GM23248 (cell line): ENCODE measurements at regions not wholly inside any gene's neighbourhood (a gene's known extent, or its start where the extent isn't known, plus 50 kb on each side); places are given as distances from the start of the nearest gene placed in this dataset.

Experiments
- DNase-seq: peaks from one replicate; pipeline ENCODE4 v3.0.0-alpha.2; 2015
- H2AFZ ChIP-seq: fragments of 200-600 bp; sonication (generic); 2 replicates; pipeline ENCODE4 v1.6.1; 2016; ENCODE audit warnings: antibody characterized with exemption
- H3F3A ChIP-seq: fragments of 200-600 bp; sonication (generic); 2 replicates; pipeline ENCODE4 v1.6.1; 2016; ENCODE audit warnings: mild to moderate bottlenecking, antibody characterized with exemption, mixed run types; ENCODE audit not compliant: insufficient read depth
- H3K27ac ChIP-seq: fragments of 200-600 bp; sonication (generic); 2 replicates; pipeline ENCODE4 v1.5.1; 2016; ENCODE audit warnings: mild to moderate bottlenecking
- H3K27me3 ChIP-seq: fragments of 200-600 bp; sonication (generic); replicated peaks from 2 replicates; pipeline ENCODE4 v1.6.1; 2016; ENCODE audit warnings: mild to moderate bottlenecking; ENCODE audit not compliant: insufficient read depth
- H3K36me3 ChIP-seq: fragments of 200-600 bp; sonication (generic); 2 replicates; pipeline ENCODE4 v1.6.1; 2016; ENCODE audit warnings: low read depth, mild to moderate bottlenecking
- H3K4me1 ChIP-seq: fragments of 200-600 bp; sonication (generic); 2 replicates; pipeline ENCODE4 v1.6.1; 2016; ENCODE audit warnings: mild to moderate bottlenecking; ENCODE audit not compliant: insufficient read depth
- H3K4me2 ChIP-seq: fragments of 200-600 bp; sonication (generic); one replicate; pipeline ENCODE4 v1.6.1; 2016; ENCODE audit warnings: mild to moderate bottlenecking; ENCODE audit not compliant: unreplicated experiment
- H3K4me3 ChIP-seq: fragments of 200-600 bp; sonication (generic); 2 replicates; pipeline ENCODE4 v1.5.1; 2016; ENCODE audit warnings: mild to moderate bottlenecking
- H3K79me2 ChIP-seq: fragments of 200-600 bp; sonication (generic); 2 replicates; pipeline ENCODE4 v1.6.1; 2016; ENCODE audit warnings: mild to moderate bottlenecking; ENCODE audit not compliant: insufficient read depth
- H3K9ac ChIP-seq: fragments of 200-600 bp; sonication (generic); 2 replicates; pipeline ENCODE4 v1.6.1; 2016; ENCODE audit warnings: mild to moderate bottlenecking
- H3K9me2 ChIP-seq: fragments of 200-600 bp; sonication (generic); 2 replicates; pipeline ENCODE4 v1.6.1; 2016; ENCODE audit warnings: mixed run types, mild to moderate bottlenecking, moderate library complexity; ENCODE audit not compliant: insufficient read depth
- H3K9me3 ChIP-seq: fragments of 200-600 bp; sonication (generic); one replicate; pipeline ENCODE4 v1.6.1; 2017; ENCODE audit warnings: low read depth
- H4K20me1 ChIP-seq: fragments of 200-600 bp; sonication (generic); 2 replicates; pipeline ENCODE4 v1.6.0; 2016; ENCODE audit not compliant: insufficient read depth
- EZH2 ChIP-seq: fragments of 200-600 bp; sonication (generic); IDR thresholded peaks from 2 replicates; pipeline ENCODE4 v1.6.1; 2018; ENCODE audit warnings: antibody characterized with exemption, mild to moderate bottlenecking; ENCODE audit not compliant: insufficient read depth, poor library complexity, severe bottlenecking
- EZH2phosphoT487 ChIP-seq: fragments of 200-600 bp; sonication (generic); IDR thresholded peaks from 2 replicates; pipeline ENCODE4 v1.6.1; 2018; ENCODE audit warnings: antibody characterized with exemption, moderate library complexity, mild to moderate bottlenecking, low read depth; ENCODE audit not compliant: insufficient read depth
- WGBS, 2 experiments: methylation state at CpG; one replicate each; pipeline ENCODE4 v1.1.6; 2015 to 2017; ENCODE audit warnings: low lambda C conversion rate in 2 of 2, low coverage in 1 of 2; ENCODE audit errors: missing lambda C conversion rate in 2 of 2; 5-methylcytosine and 5-hydroxymethylcytosine counted together
- in situ Hi-C: fragments of 300-500 bp; cut with MboI; formaldehyde crosslinking; loops from 2 replicates; pipeline ENCODE4 v1.15.0; 2020

DNA sequence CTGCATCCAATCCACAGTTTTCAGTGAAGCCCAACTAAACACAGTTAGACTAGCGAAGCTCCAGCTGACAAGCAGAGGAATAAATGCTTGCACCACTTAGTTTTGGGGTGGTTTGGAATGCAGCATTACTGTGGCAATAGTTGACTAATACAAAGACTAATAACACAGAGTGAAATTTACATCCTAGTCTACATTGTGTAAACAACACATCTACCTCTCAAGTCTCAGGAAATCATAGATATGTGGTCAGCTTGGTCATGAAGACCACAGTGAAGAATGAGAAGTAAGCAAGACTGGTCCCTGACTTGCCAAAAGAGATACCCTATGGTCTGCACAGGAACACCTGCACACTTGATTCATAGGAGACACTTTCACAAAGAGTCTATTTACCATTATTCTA, 155.1 kb upstream of the TANK start:
- Histone ChIP-seq H3F3A (0 out of 2 replicates have a peak, but pooled peaks cover 8% of the 10 kb centered on the region), H3K4me1 (0 out of 2 replicates have a peak, but pooled peaks cover 7% of the 10 kb centered on the region), H3K4me3 (no peak overlapping the region), H3K27ac (no peak overlapping the region), H3K27me3 (no peaks in the 10 kb centered on the region), H2AFZ (no peak overlapping the region), H3K9me2 (no peaks in the 10 kb centered on the region), H3K36me3 (no peaks in the 10 kb centered on the region), H3K9me3 (no peaks in the 10 kb centered on the region), H3K9ac (no peak overlapping the region), H3K4me2 (no peak overlapping the region), H4K20me1 (no peaks in the 10 kb centered on the region), H3K79me2 (no peaks in the 10 kb centered on the region)
- in situ Hi-C loops, result no loop called here
- 0% methylated on average over 1 of the region's 1 CpG for WGBS, 2 experiments
- TF ChIP-seq EZH2 (no peak), EZH2phosphoT487 (no peak)
- peak; percentile 45 for DNase-seq

GRCh38 chr2:161008311-161008710, 151.9 kb upstream of the TANK start:
- Histone ChIP-seq H3K79me2 (no peaks in the 10 kb centered on the region), H3K4me2 (no peak overlapping the region), H3K9ac (no peak overlapping the region), H3K9me3 (no peaks in the 10 kb centered on the region), H3F3A (0 out of 2 replicates have a peak, but pooled peaks cover 8% of the 10 kb centered on the region), H3K36me3 (no peaks in the 10 kb centered on the region), H3K27ac (no peak overlapping the region), H3K27me3 (no peaks in the 10 kb centered on the region), H3K9me2 (no peaks in the 10 kb centered on the region), H3K4me3 (no peak overlapping the region), H3K4me1 (0 out of 2 replicates have a peak, but pooled peaks cover 7% of the 10 kb centered on the region), H4K20me1 (no peaks in the 10 kb centered on the region), H2AFZ (no peak overlapping the region)
- 78 to 82% methylated on average over 3 of the region's 3 CpGs for WGBS, 2 experiments
- TF ChIP-seq EZH2phosphoT487, result no peak
- no peak for TF ChIP-seq EZH2
- no peak for DNase-seq
- in situ Hi-C loops, result no loop called here

DNA sequence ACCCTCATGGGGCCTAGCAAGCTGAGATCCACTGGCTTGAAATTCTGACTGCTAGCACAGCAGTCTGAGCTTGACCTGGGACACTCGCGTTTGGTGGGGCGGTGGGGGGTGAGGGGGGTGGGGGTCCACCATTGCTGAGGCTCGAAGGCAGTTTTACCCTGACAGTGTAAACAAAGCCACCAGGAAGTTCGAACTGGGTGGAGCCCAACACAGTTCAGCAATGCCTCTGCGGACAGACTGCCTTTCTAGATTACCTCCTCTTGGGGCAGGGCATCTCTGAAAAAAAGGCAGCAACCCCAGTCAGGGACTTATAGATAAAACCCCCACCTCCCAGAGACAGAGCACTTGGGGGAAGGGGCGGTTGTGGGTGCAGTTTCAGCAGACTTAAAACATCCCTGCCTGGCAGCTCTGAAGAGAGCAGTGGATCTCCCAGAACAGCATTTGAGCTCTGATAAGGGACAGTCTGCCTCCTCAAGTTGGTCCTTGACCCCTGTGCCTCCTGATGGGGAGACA, 149.7 kb upstream of the TANK start:
- TF ChIP-seq EZH2phosphoT487 (no peak), EZH2 (no peak)
- H3K9ac ChIP-seq, result no peak overlapping the region
- H3K79me2 ChIP-seq, result no peaks in the 10 kb centered on the region
- H3K36me3 ChIP-seq, result no peaks in the 10 kb centered on the region
- H3K27ac ChIP-seq, result no peak overlapping the region
- H3K27me3 ChIP-seq, result no peaks in the 10 kb centered on the region
- H3K9me2 ChIP-seq, result no peaks in the 10 kb centered on the region
- H3K9me3 ChIP-seq, result no peaks in the 10 kb centered on the region
- in situ Hi-C loops, result no loop called here
- H3F3A ChIP-seq, result no peaks in the 10 kb centered on the region
- no peak for DNase-seq
- H3K4me3 ChIP-seq, result no peak overlapping the region
- H4K20me1 ChIP-seq, result no peaks in the 10 kb centered on the region
- WGBS, 2 experiments, result 82 to 92% methylated on average over 4 to 7 of the region's 7 CpGs
- H2AFZ ChIP-seq, result no peak overlapping the region
- no peak overlapping the region for H3K4me2 ChIP-seq
- no peaks in the 10 kb centered on the region for H3K4me1 ChIP-seq

DNA sequence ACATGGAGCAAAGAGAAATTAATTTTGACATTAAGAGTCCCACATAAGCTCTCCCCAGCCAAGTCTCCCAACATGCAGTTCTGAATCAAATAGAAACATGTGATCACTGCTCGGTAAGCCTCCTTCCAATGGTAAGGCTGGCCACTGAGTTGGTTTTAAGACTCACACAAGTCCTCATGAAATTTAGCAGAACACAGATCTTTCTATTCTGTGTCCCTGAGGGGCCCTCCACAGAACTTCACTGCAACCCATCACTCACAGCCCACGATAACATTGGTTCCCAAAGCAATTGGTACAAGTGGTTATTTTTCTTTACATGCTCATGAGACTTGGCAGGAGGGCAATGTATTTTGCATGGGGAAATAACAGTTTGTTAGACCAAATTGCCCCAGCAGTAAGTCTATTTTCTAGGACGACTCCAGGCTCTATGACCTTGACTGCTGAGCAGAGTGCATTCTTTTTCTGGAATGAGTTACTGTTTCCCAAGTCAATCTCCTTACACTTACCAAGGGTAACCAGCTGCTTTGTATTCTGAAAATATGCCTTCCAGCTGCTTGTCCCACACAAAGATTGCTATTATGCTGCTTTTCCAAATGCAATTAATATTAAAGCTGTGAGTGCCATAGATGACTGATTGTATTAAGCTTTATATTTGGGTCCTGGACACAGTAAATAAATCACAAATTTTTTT, 142.3 kb upstream of the TANK start:
- Histone ChIP-seq H3K79me2 (no peaks in the 10 kb centered on the region), H3K9me3 (no peaks in the 10 kb centered on the region), H3K36me3 (no peaks in the 10 kb centered on the region), H3K4me1 (no peaks in the 10 kb centered on the region), H4K20me1 (no peaks in the 10 kb centered on the region), H3K4me3 (no peak overlapping the region), H2AFZ (no peak overlapping the region), H3K27ac (no peak overlapping the region), H3F3A (peaks cover 8% of the 10 kb centered on the region; the same call in 1 of the 2 replicates), H3K9ac (no peak overlapping the region), H3K9me2 (no peaks in the 10 kb centered on the region), H3K27me3 (no peaks in the 10 kb centered on the region), H3K4me2 (no peak overlapping the region)
- DNase-seq, result no peak
- TF ChIP-seq EZH2, result no peak
- TF ChIP-seq EZH2phosphoT487, result no peak
- WGBS, 2 experiments, result 66 to 75% methylated on average over 3 of the region's 3 CpGs
- in situ Hi-C loops, result no loop called here

DNA sequence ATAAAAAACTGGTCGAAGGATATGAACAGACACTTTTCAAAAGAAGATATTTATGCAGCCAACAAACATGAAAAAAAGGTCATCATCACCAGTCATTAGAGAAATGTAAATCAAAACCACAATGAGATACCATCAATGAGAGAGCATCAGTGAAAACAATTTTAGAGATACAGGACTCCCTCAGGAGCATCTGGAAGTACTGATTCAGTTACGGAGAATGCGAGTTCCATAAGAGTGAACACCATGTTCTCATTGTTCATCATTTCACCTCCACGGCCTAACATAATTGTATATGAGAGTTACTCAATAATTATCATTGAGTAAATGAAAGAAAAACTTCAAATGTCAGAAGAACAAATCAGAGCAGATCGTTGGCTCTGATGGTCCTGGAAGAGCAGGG, 140.9 kb upstream of the TANK start:
- H3K36me3 ChIP-seq, result no peaks in the 10 kb centered on the region
- in situ Hi-C loops, result no loop called here
- TF ChIP-seq EZH2 (no peak), EZH2phosphoT487 (no peak)
- H3K9me2 ChIP-seq, result no peaks in the 10 kb centered on the region
- no peaks in the 10 kb centered on the region for H4K20me1 ChIP-seq
- H3K27me3 ChIP-seq, result no peaks in the 10 kb centered on the region
- H3K4me3 ChIP-seq, result no peak overlapping the region
- no peaks in the 10 kb centered on the region for H3K4me1 ChIP-seq
- H3F3A ChIP-seq, result peaks cover 8% of the 10 kb centered on the region; the same call in 1 of the 2 replicates
- no peak overlapping the region for H2AFZ ChIP-seq
- H3K9me3 ChIP-seq, result no peaks in the 10 kb centered on the region
- H3K9ac ChIP-seq, result no peak overlapping the region
- 38 to 56% methylated on average over 5 of the region's 5 CpGs for whole genome bisulfite sequencing, 2 experiments
- H3K27ac ChIP-seq, result no peak overlapping the region
- H3K79me2 ChIP-seq, result no peaks in the 10 kb centered on the region
- no peak overlapping the region for H3K4me2 ChIP-seq
- no peak for DNase-seq
